Mesenchymal stem cell (in vitro differentiated cells and primary cell): ENCODE measurements at regions not wholly inside any gene's neighbourhood (a gene's known extent, or its start where the extent isn't known, plus 50 kb on each side); places are given as distances from the start of the nearest gene placed in this dataset.

Source experiments
- DNase-seq: peaks from one replicate; pipeline ENCODE4 v3.0.0-alpha.2; 2013
- H2AFZ ChIP-seq: one replicate; pipeline ENCODE4 v1.6.1; 2013; ENCODE audit warnings: low read depth, mild to moderate bottlenecking, control low read depth, inconsistent platforms, low read length, moderate library complexity
- H2AK5ac ChIP-seq: 2 replicates; pipeline ENCODE4 v1.6.1; 2013; ENCODE audit warnings: low read length, moderate library complexity, mild to moderate bottlenecking, inconsistent platforms; ENCODE audit not compliant: severe bottlenecking
- H2BK120ac ChIP-seq: one replicate; pipeline ENCODE4 v1.6.1; 2013; ENCODE audit warnings: low read depth, mild to moderate bottlenecking, inconsistent platforms, low read length, moderate library complexity
- H2BK12ac ChIP-seq, 2 experiments: one replicate each; pipeline ENCODE4 v1.6.1; 2013; ENCODE audit warnings: inconsistent platforms in 2 of 2, low read length in 2 of 2, mild to moderate bottlenecking in 2 of 2, moderate library complexity in 2 of 2, control low read depth in 1 of 2
- H2BK15ac ChIP-seq: one replicate; pipeline ENCODE4 v1.6.1; 2013; ENCODE audit warnings: mild to moderate bottlenecking, low read depth, inconsistent platforms; ENCODE audit not compliant: poor library complexity, severe bottlenecking
- H2BK5ac ChIP-seq: 2 replicates; pipeline ENCODE4 v1.6.1; 2013; ENCODE audit warnings: low read depth, mild to moderate bottlenecking, low read length, control low read depth, inconsistent platforms; ENCODE audit not compliant: poor library complexity, severe bottlenecking
- H3K14ac ChIP-seq, 2 experiments: one replicate each; pipeline ENCODE4 v1.6.1; 2013; ENCODE audit warnings: inconsistent platforms in 2 of 2, low read length in 2 of 2, control low read depth in 1 of 2, mild to moderate bottlenecking in 1 of 2, moderate library complexity in 1 of 2
- H3K18ac ChIP-seq, 2 experiments: one replicate each; pipeline ENCODE4 v1.6.1; 2013; ENCODE audit warnings: inconsistent platforms in 2 of 2, low read length in 2 of 2, control low read depth in 1 of 2, low read depth in 1 of 2, mild to moderate bottlenecking in 1 of 2
- H3K23ac ChIP-seq, 2 experiments: one replicate each; pipeline ENCODE4 v1.6.1; 2013; ENCODE audit warnings: inconsistent platforms in 2 of 2, low read length in 2 of 2, mild to moderate bottlenecking in 2 of 2, moderate library complexity in 2 of 2, control low read depth in 1 of 2
- H3K27ac ChIP-seq: 2 replicates; pipeline ENCODE4 v1.5.1; 2013; ENCODE audit warnings: mild to moderate bottlenecking, moderate library complexity, low read length, control low read depth, inconsistent platforms; ENCODE audit not compliant: poor library complexity, severe bottlenecking
- H3K27me3 ChIP-seq, 2 experiments: 2 replicates each; pipeline versions ENCODE4 v1.6.1 to v1.7.0; 2013; ENCODE audit warnings: low read length in 2 of 2, mild to moderate bottlenecking in 2 of 2, moderate library complexity in 2 of 2, control low read depth in 1 of 2, inconsistent platforms in 1 of 2; ENCODE audit not compliant: control insufficient read depth in 1 of 2, insufficient read depth in 1 of 2
- H3K36me3 ChIP-seq, 2 experiments: 2 replicates each; pipeline versions ENCODE4 v1.6.1 to v1.7.0; 2013; ENCODE audit warnings: low read length in 2 of 2, control low read depth in 1 of 2, inconsistent platforms in 1 of 2, low read depth in 1 of 2, mild to moderate bottlenecking in 1 of 2; ENCODE audit not compliant: insufficient read depth in 2 of 2, control insufficient read depth in 1 of 2
- H3K4ac ChIP-seq, 2 experiments: one replicate each; pipeline ENCODE4 v1.6.1; 2013; ENCODE audit warnings: inconsistent platforms in 2 of 2, low read length in 2 of 2, mild to moderate bottlenecking in 2 of 2, moderate library complexity in 2 of 2, control low read depth in 1 of 2, low read depth in 1 of 2
- H3K4me1 ChIP-seq: 2 replicates; pipeline ENCODE4 v1.6.1; 2013; ENCODE audit warnings: low read depth, low read length, control low read depth; ENCODE audit not compliant: control insufficient read depth, insufficient read depth
- H3K4me2 ChIP-seq: 2 replicates; pipeline ENCODE4 v1.6.1; 2013; ENCODE audit warnings: low read length, mild to moderate bottlenecking, inconsistent platforms; ENCODE audit not compliant: poor library complexity, severe bottlenecking
- H3K4me3 ChIP-seq, 2 experiments: 2 replicates each; pipeline versions ENCODE4 v1.5.1 to v1.7.0; 2013; ENCODE audit warnings: low read length in 2 of 2, mild to moderate bottlenecking in 2 of 2, control low read depth in 1 of 2, low read depth in 1 of 2; ENCODE audit not compliant: insufficient read depth in 1 of 2
- H3K79me1 ChIP-seq: replicated peaks from 2 replicates; pipeline ENCODE4 v1.6.1; 2013; ENCODE audit warnings: mild to moderate bottlenecking, control low read depth, low read length, inconsistent platforms; ENCODE audit not compliant: poor library complexity, severe bottlenecking
- H3K9ac ChIP-seq: 2 replicates; pipeline ENCODE4 v1.7.0; 2013; ENCODE audit warnings: mild to moderate bottlenecking, low read length, moderate library complexity
- H3K9me3 ChIP-seq: 2 replicates; pipeline ENCODE4 v1.7.0; 2013; ENCODE audit warnings: mild to moderate bottlenecking, low read length; ENCODE audit not compliant: control insufficient read depth
- H4K8ac ChIP-seq: one replicate; pipeline ENCODE4 v1.6.1; 2013; ENCODE audit warnings: inconsistent platforms, mild to moderate bottlenecking, low read length, moderate library complexity
- H4K91ac ChIP-seq: one replicate; pipeline ENCODE4 v1.6.1; 2013; ENCODE audit warnings: mild to moderate bottlenecking, low read length, inconsistent platforms
- WGBS: methylation state at CpG from one replicate; pipeline ENCODE4 v1.1.7; 2013; ENCODE audit warnings: mixed read lengths; 5-methylcytosine and 5-hydroxymethylcytosine counted together

GRCh38 chr5:1681955-1682354, 117.7 kb downstream of the MRPL36 start:
- no peak overlapping the region for H3K18ac ChIP-seq
- no peaks in the 10 kb centered on the region for H3K4me1 ChIP-seq
- H3K4ac ChIP-seq = no peak overlapping the region
- no peak overlapping the region for H3K23ac ChIP-seq
- no peaks in the 10 kb centered on the region for H3K36me3 ChIP-seq
- no peak overlapping the region for H2BK12ac ChIP-seq
- no peak overlapping the region for H3K27ac ChIP-seq
- H3K79me1 ChIP-seq = no peaks in the 10 kb centered on the region
- no peak overlapping the region for H3K9ac ChIP-seq
- DNase-seq = no peak
- no peak overlapping the region for H3K14ac ChIP-seq
- H4K91ac ChIP-seq = no peak overlapping the region
- peaks cover 24% of the 10 kb centered on the region for H3K9me3 ChIP-seq
- H2BK120ac ChIP-seq = no peak overlapping the region
- H4K8ac ChIP-seq = no peak overlapping the region
- no peak overlapping the region for H2AFZ ChIP-seq
- H2AK5ac ChIP-seq = no peak overlapping the region
- H2BK5ac ChIP-seq = no peak overlapping the region
- H3K4me2 ChIP-seq = no peak overlapping the region
- H2BK15ac ChIP-seq = no peak overlapping the region
- H3K27me3 ChIP-seq = peaks cover 0 to 40% of the 10 kb centered on the region in 2 experiments
- 78% methylated on average over 6 of the region's 7 CpGs for WGBS
- no peak overlapping the region for H3K4me3 ChIP-seq

GRCh38 chr5:1673042-1673677, 126.5 kb downstream of the MRPL36 start:
- peak overlapping the region in 1 of 2 experiments; percentile 55 for H3K14ac ChIP-seq

GRCh38 chr5:1672396-1672795, 127.2 kb downstream of the MRPL36 start:
- Histone ChIP-seq H3K18ac (no peak overlapping the region), H3K9ac (no peak overlapping the region), H2BK120ac (no peak overlapping the region), H2AFZ (no peak overlapping the region), H2BK5ac (no peak overlapping the region), H3K4me1 (peaks cover 3% of the 10 kb centered on the region), H2AK5ac (no peak overlapping the region), H2BK15ac (no peak overlapping the region), H3K9me3 (peaks cover 7% of the 10 kb centered on the region), H4K8ac (no peak overlapping the region), H3K14ac (no peak overlapping the region), H3K36me3 (no peaks in the 10 kb centered on the region), H3K27ac (no peak overlapping the region), H2BK12ac (no peak overlapping the region), H3K79me1 (no peaks in the 10 kb centered on the region), H3K4me2 (no peak overlapping the region), H3K27me3 (peaks cover 46 to 59% of the 10 kb centered on the region in 2 experiments), H3K4me3 (no peak overlapping the region), H3K4ac (no peak overlapping the region), H4K91ac (no peak overlapping the region), H3K23ac (no peak overlapping the region)
- DNase-seq = no peak
- WGBS = 69% methylated on average over 14 of the region's 14 CpGs

More at GRCh38 chr5:1673042-1673677, 126.5 kb downstream of the MRPL36 start:
- Histone ChIP-seq H2BK12ac (no peak overlapping the region), H2BK120ac (no peak overlapping the region), H3K4me3 (no peak overlapping the region), H3K23ac (no peak overlapping the region), H3K18ac (no peak overlapping the region), H2BK5ac (no peak overlapping the region), H4K91ac (no peak overlapping the region), H3K4ac (no peak overlapping the region), H3K79me1 (no peaks in the 10 kb centered on the region), H3K4me2 (no peak overlapping the region), H4K8ac (no peak overlapping the region), H3K27ac (no peak overlapping the region), H2BK15ac (no peak overlapping the region), H2AK5ac (no peak overlapping the region), H2AFZ (no peak overlapping the region), H3K4me1 (no peaks in the 10 kb centered on the region), H3K9me3 (peaks cover 12% of the 10 kb centered on the region), H3K27me3 (peaks cover 39 to 52% of the 10 kb centered on the region in 2 experiments), H3K36me3 (no peaks in the 10 kb centered on the region), H3K9ac (no peak overlapping the region)
- no peak for DNase-seq
- WGBS = 64% methylated on average over 17 of the region's 25 CpGs

DNA sequence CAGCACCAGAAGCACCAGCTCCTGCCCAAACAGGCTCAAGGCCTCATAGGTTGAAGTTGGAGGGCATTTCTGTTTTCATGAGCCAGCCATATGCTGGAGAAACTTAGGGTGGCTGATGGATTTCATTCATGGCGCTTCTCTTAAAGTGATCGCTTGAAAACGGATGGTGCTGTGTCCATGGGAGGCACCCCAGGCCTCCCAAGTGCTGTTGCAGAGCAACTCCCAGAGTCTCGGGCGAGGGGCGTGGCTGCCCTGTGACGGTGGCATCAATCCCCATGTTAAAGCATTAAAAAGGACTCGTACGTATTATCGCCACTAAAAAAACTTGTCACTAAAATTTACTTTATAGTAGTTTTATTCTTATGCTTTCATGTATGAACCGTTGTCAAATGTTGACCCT, 128.3 kb downstream of the MRPL36 start:
- Histone ChIP-seq H3K9me3 (no peaks in the 10 kb centered on the region), H2BK120ac (no peak overlapping the region), H3K18ac (no peak overlapping the region), H3K4me1 (peaks cover 5% of the 10 kb centered on the region), H2AFZ (no peak overlapping the region), H3K27me3 (peaks cover 53 to 65% of the 10 kb centered on the region in 2 experiments), H3K4me3 (no peak overlapping the region), H3K14ac (no peak overlapping the region), H3K4me2 (no peak overlapping the region), H3K79me1 (no peaks in the 10 kb centered on the region), H3K27ac (no peak overlapping the region), H2BK12ac (no peak overlapping the region), H2BK15ac (no peak overlapping the region), H3K4ac (no peak overlapping the region), H3K36me3 (no peaks in the 10 kb centered on the region), H4K91ac (no peak overlapping the region), H3K23ac (no peak overlapping the region), H4K8ac (no peak overlapping the region), H3K9ac (no peak overlapping the region), H2BK5ac (no peak overlapping the region), H2AK5ac (no peak overlapping the region)
- no peak for DNase-seq
- WGBS = 89% methylated on average over 7 of the region's 11 CpGs
